ENCODE measurements at regions not wholly inside any gene's neighbourhood (a gene's known extent, or its start where the extent isn't known, plus 50 kb on each side); places are given as distances from the start of the nearest gene placed in this dataset.

GRCh38 chr11:36929401-36929800, 331.4 kb upstream of the RAG2 start:
- DNase-seq, result no peak

- DNase-seq, result no peak
Observed at GRCh38 chr11:36928621-36929020, 330.6 kb upstream of the RAG2 start.

GRCh38 chr11:36899800-36900199, 301.8 kb upstream of the RAG2 start:
- no peak for DNase-seq

- DNase-seq, result no peak
Observed at GRCh38 chr11:36890841-36891240, 292.8 kb upstream of the RAG2 start.

GRCh38 chr11:36890121-36890679, 292.2 kb upstream of the RAG2 start:
- DNase-seq, result no peak

GRCh38 chr11:36885154-36885553, 287.1 kb upstream of the RAG2 start:
- no peak for DNase-seq

GRCh38 chr11:36878737-36879136, 280.7 kb upstream of the RAG2 start:
- DNase-seq, result no peak

- DNase-seq, result no peak
Observed at GRCh38 chr11:36877149-36877548, 279.1 kb upstream of the RAG2 start.

GRCh38 chr11:36876266-36876665, 278.2 kb upstream of the RAG2 start:
- no peak for DNase-seq

- DNase-seq, result no peak
Observed at GRCh38 chr11:36874291-36874690, 276.3 kb upstream of the RAG2 start.

- DNase-seq, result no peak
Observed at GRCh38 chr11:36870361-36870760, 272.3 kb upstream of the RAG2 start.

- DNase-seq, result no peak
Observed at GRCh38 chr11:36868380-36868779, 270.3 kb upstream of the RAG2 start.

- DNase-seq, result no peak
Observed at GRCh38 chr11:36865846-36866245, 267.8 kb upstream of the RAG2 start.

GRCh38 chr11:36854875-36855274, 256.8 kb upstream of the RAG2 start:
- no peak for DNase-seq

GRCh38 chr11:36848660-36849059, 250.6 kb upstream of the RAG2 start:
- no peak for DNase-seq

GRCh38 chr11:36840378-36840777, 242.3 kb upstream of the RAG2 start:
- DNase-seq, result no peak

- DNase-seq, result no peak
Observed at GRCh38 chr11:36837831-36838437, 239.9 kb upstream of the RAG2 start.

GRCh38 chr11:36825251-36825650, 227.2 kb upstream of the RAG2 start:
- DNase-seq, result no peak

GRCh38 chr11:36824349-36824748, 226.3 kb upstream of the RAG2 start:
- no peak for DNase-seq

- DNase-seq, result no peak
Observed at GRCh38 chr11:36822829-36823228, 224.8 kb upstream of the RAG2 start.

GRCh38 chr11:36818410-36818809, 220.4 kb upstream of the RAG2 start:
- DNase-seq, result no peak

GRCh38 chr11:36817336-36817965, 219.4 kb upstream of the RAG2 start:
- DNase-seq, result no peak

- no peak for DNase-seq
Observed at GRCh38 chr11:36809303-36809702, 211.3 kb upstream of the RAG2 start.

GRCh38 chr11:36807871-36808270, 209.8 kb upstream of the RAG2 start:
- no peak for DNase-seq

- DNase-seq, result peak; percentile 39
Observed at GRCh38 chr11:36803084-36803483, 205.0 kb upstream of the RAG2 start.

All from NCI-H1092 (cell line).